RWPE2 (cell line): ENCODE measurements at regions not wholly inside any gene's neighbourhood (a gene's known extent, or its start where the extent isn't known, plus 50 kb on each side); places are given as distances from the start of the nearest gene placed in this dataset.
"Not testable (repeated sequence)": the region's sequence is repeated elsewhere in the genome, so short reads cannot be mapped to it uniquely, and the experiment has no call there.

Source experiments
- ATAC-seq: fragments of 200-7000 bp; cut with Tn5 transposase; 3 replicates; pipeline ENCODE4 v1.9.1; 2021; ENCODE audit warnings: low read depth
- DNase-seq: peaks from one replicate; pipeline ENCODE4 v3.0.0-alpha.2; 2020; ENCODE audit warnings: low spot score
- H3K27ac ChIP-seq: fragments of 450-650 bp; 2 replicates; pipeline ENCODE4 v1.5.1; 2017; ENCODE audit warnings: mild to moderate bottlenecking; ENCODE audit not compliant: poor library complexity, severe bottlenecking
- H3K27me3 ChIP-seq: fragments of 250-450 bp; sonication (Bioruptor Pico); 2 replicates; pipeline ENCODE4 v1.5.1; 2021; ENCODE audit warnings: mild to moderate bottlenecking, moderate library complexity; ENCODE audit not compliant: insufficient read depth, poor library complexity, severe bottlenecking
- H3K36me3 ChIP-seq: fragments of 250-450 bp; sonication (Bioruptor Pico); 2 replicates; pipeline ENCODE4 v1.5.1; 2020; ENCODE audit warnings: low read depth, mild to moderate bottlenecking, moderate library complexity
- H3K4me1 ChIP-seq: fragments of 250-450 bp; sonication (Bioruptor Pico); 2 replicates; pipeline ENCODE4 v1.5.1; 2021; ENCODE audit warnings: mild to moderate bottlenecking, moderate library complexity; ENCODE audit not compliant: insufficient read depth, poor library complexity, severe bottlenecking
- H3K4me3 ChIP-seq: fragments of 250-450 bp; sonication (Bioruptor Pico); 2 replicates; pipeline ENCODE4 v1.5.1; 2021; ENCODE audit warnings: mild to moderate bottlenecking, moderate library complexity; ENCODE audit not compliant: severe bottlenecking
- H3K9me3 ChIP-seq: fragments of 250-450 bp; sonication (Bioruptor Pico); 2 replicates; pipeline ENCODE4 v1.5.1; 2021; ENCODE audit warnings: mild to moderate bottlenecking, moderate library complexity; ENCODE audit not compliant: severe bottlenecking
- CTCF ChIP-seq: fragments of 450-650 bp; IDR thresholded peaks from one replicate; pipeline ENCODE4 v1.5.1; 2017; ENCODE audit warnings: mild to moderate bottlenecking, moderate library complexity; ENCODE audit not compliant: poor library complexity, severe bottlenecking

- no peak for TF ChIP-seq CTCF
- Histone ChIP-seq H3K4me1 (no peaks in the 10 kb centered on the region), H3K4me3 (no peak overlapping the region), H3K27ac (no peak overlapping the region), H3K27me3 (peaks cover 6% of the 10 kb centered on the region), H3K36me3 (no peaks in the 10 kb centered on the region), H3K9me3 (no peaks in the 10 kb centered on the region)
- ATAC-seq, result no peak
- DNase-seq, result no peak
Observed at GRCh38 chr9:75687359-75687953, 203.0 kb upstream of the PCSK5 start.

GRCh38 chr9:75690551-75690950 is 199.9 kb upstream of the PCSK5 start:
- not testable (repeated sequence) for H3K9me3 ChIP-seq, H3K27ac ChIP-seq, H3K4me1 ChIP-seq, H3K36me3 ChIP-seq, DNase-seq, H3K27me3 ChIP-seq, ATAC-seq, H3K4me3 ChIP-seq

GRCh38 chr9:75691408-75691807 is 199.1 kb upstream of the PCSK5 start:
- DNase-seq (no peak), ATAC-seq (no peak)
- H3K36me3 ChIP-seq, result no peaks in the 10 kb centered on the region
- no peak overlapping the region for H3K4me3 ChIP-seq
- no peaks in the 10 kb centered on the region for H3K9me3 ChIP-seq
- TF ChIP-seq CTCF, result no peak
- H3K27me3 ChIP-seq, result peaks cover under 1% of the 10 kb centered on the region
- no peaks in the 10 kb centered on the region for H3K4me1 ChIP-seq
- H3K27ac ChIP-seq, result no peak overlapping the region

GRCh38 chr9:75692309-75692708 is 198.2 kb upstream of the PCSK5 start:
- TF ChIP-seq CTCF, result no peak
- DNase-seq (no peak), ATAC-seq (no peak)
- Histone ChIP-seq H3K4me1 (no peaks in the 10 kb centered on the region), H3K4me3 (no peak overlapping the region), H3K36me3 (no peaks in the 10 kb centered on the region), H3K27ac (no peak overlapping the region), H3K27me3 (no peaks in the 10 kb centered on the region), H3K9me3 (no peaks in the 10 kb centered on the region)

- Histone ChIP-seq H3K4me3 (no peak overlapping the region), H3K4me1 (no peaks in the 10 kb centered on the region), H3K36me3 (no peaks in the 10 kb centered on the region), H3K9me3 (no peaks in the 10 kb centered on the region), H3K27ac (no peak overlapping the region), H3K27me3 (no peaks in the 10 kb centered on the region)
- no peak for ATAC-seq
- no peak for DNase-seq
- TF ChIP-seq CTCF, result no peak
Observed at GRCh38 chr9:75695921-75696320, 194.6 kb upstream of the PCSK5 start.
